Endodermal cell (in vitro differentiated cells): ENCODE measurements at regions not wholly inside any gene's neighbourhood (a gene's known extent, or its start where the extent isn't known, plus 50 kb on each side); places are given as distances from the start of the nearest gene placed in this dataset.

Experiments
- DNase-seq: peaks from one replicate; pipeline ENCODE4 v3.0.0-alpha.2; 2017
- H3K27ac ChIP-seq: 2 replicates; pipeline ENCODE4 v1.5.1; 2013; ENCODE audit warnings: mild to moderate bottlenecking, low read depth, low read length, moderate library complexity
- H3K27me3 ChIP-seq: 2 replicates; pipeline ENCODE4 v1.6.1; 2013; ENCODE audit warnings: mild to moderate bottlenecking, low read length, moderate library complexity; ENCODE audit not compliant: insufficient read depth, control insufficient read depth, poor library complexity, severe bottlenecking
- H3K36me3 ChIP-seq: 2 replicates; pipeline ENCODE4 v1.7.0; 2013; ENCODE audit warnings: mild to moderate bottlenecking, low read length, moderate library complexity; ENCODE audit not compliant: control insufficient read depth, insufficient read depth
- H3K4me1 ChIP-seq: one replicate; pipeline ENCODE4 v1.7.0; 2013; ENCODE audit warnings: low read length; ENCODE audit not compliant: control insufficient read depth, insufficient read depth
- H3K4me3 ChIP-seq: 2 replicates; pipeline ENCODE4 v1.5.1; 2013; ENCODE audit warnings: mild to moderate bottlenecking, low read length, moderate library complexity
- H3K9ac ChIP-seq: 2 replicates; pipeline ENCODE4 v1.6.1; 2013; ENCODE audit warnings: mild to moderate bottlenecking, low read length, moderate library complexity; ENCODE audit not compliant: poor library complexity, severe bottlenecking; ENCODE audit errors: extremely low read depth
- H3K9me3 ChIP-seq: 2 replicates; pipeline ENCODE4 v1.6.1; 2013; ENCODE audit warnings: mild to moderate bottlenecking, low read length, moderate library complexity; ENCODE audit not compliant: control insufficient read depth
- H3K27ac Mint-ChIP-seq: 2 replicates; pipeline ENCODE4 v1.8.0; 2020; ENCODE audit warnings: mixed read lengths
- H3K27me3 Mint-ChIP-seq: 2 replicates; pipeline ENCODE4 v1.8.0; 2021; ENCODE audit warnings: mild to moderate bottlenecking, mixed read lengths; ENCODE audit not compliant: insufficient read depth
- H3K36me3 Mint-ChIP-seq: 2 replicates; pipeline ENCODE4 v1.8.0; 2020; ENCODE audit warnings: low read depth, mixed read lengths
- H3K4me1 Mint-ChIP-seq: 2 replicates; pipeline ENCODE4 v1.8.0; 2020; ENCODE audit warnings: mixed read lengths
- H3K4me3 Mint-ChIP-seq: 2 replicates; pipeline ENCODE4 v1.8.0; 2020; ENCODE audit warnings: mild to moderate bottlenecking, moderate library complexity, mixed read lengths
- H3K9me3 Mint-ChIP-seq: 2 replicates; pipeline ENCODE4 v1.8.0; 2020; ENCODE audit warnings: mild to moderate bottlenecking, mixed read lengths
- CTCF ChIP-seq: fragments of 200-600 bp; sonication (generic); conservative IDR thresholded peaks from 2 replicates; pipeline ENCODE4 v1.5.0; 2021; ENCODE audit warnings: antibody characterized with exemption, mild to moderate bottlenecking
- WGBS, 2 experiments: methylation state at CpG; one replicate each; pipeline versions ENCODE4 v1.1.5 to v1.1.7; 2013; ENCODE audit warnings: missing lambda C conversion rate in 2 of 2, mixed read lengths in 1 of 2; ENCODE audit not compliant: insufficient coverage in 1 of 2, insufficient read length in 1 of 2; 5-methylcytosine and 5-hydroxymethylcytosine counted together

- Histone ChIP-seq H3K27me3 (no peaks in the 10 kb centered on the region), H3K9me3 (no peaks in the 10 kb centered on the region), H3K4me1 (no peaks in the 10 kb centered on the region), H3K4me3 (no peak overlapping the region), H3K36me3 (no peaks in the 10 kb centered on the region), H3K9ac (no peak overlapping the region), H3K27ac (no peak overlapping the region)
- H3K4me1 Mint-ChIP-seq, result no peaks in the 10 kb centered on the region
- no peak for TF ChIP-seq CTCF
- no peaks in the 10 kb centered on the region for H3K36me3 Mint-ChIP-seq
- no peak overlapping the region for H3K27ac Mint-ChIP-seq
- H3K9me3 Mint-ChIP-seq, result no peaks in the 10 kb centered on the region
- no peak for DNase-seq
- H3K4me3 Mint-ChIP-seq, result no peak overlapping the region
- no peaks in the 10 kb centered on the region for H3K27me3 Mint-ChIP-seq
- 88 to 92% methylated on average over 3 of the region's 3 CpGs for WGBS, 2 experiments
Measured at GRCh38 chr1:229895605-229896004, 171.4 kb upstream of the GALNT2 start.

- Mint-ChIP-seq H3K9me3 (peaks cover 2% of the 10 kb centered on the region), H3K4me1 (no peaks in the 10 kb centered on the region), H3K36me3 (no peaks in the 10 kb centered on the region), H3K27ac (no peak overlapping the region), H3K4me3 (no peak overlapping the region), H3K27me3 (no peaks in the 10 kb centered on the region)
- DNase-seq, result no peak
- Histone ChIP-seq H3K27me3 (no peaks in the 10 kb centered on the region), H3K9me3 (no peaks in the 10 kb centered on the region), H3K27ac (no peak overlapping the region), H3K36me3 (no peaks in the 10 kb centered on the region), H3K4me1 (no peaks in the 10 kb centered on the region), H3K4me3 (no peak overlapping the region), H3K9ac (no peak overlapping the region)
- no peak for TF ChIP-seq CTCF
- 93 to 100% methylated on average over 1 to 2 of the region's 2 CpGs for WGBS, 2 experiments
Measured at GRCh38 chr1:229896306-229896705, 170.7 kb upstream of the GALNT2 start.

- Histone ChIP-seq H3K4me3 (no peak overlapping the region), H3K27me3 (no peaks in the 10 kb centered on the region), H3K9ac (no peak overlapping the region), H3K27ac (no peak overlapping the region), H3K4me1 (no peaks in the 10 kb centered on the region), H3K36me3 (no peaks in the 10 kb centered on the region), H3K9me3 (no peaks in the 10 kb centered on the region)
- Mint-ChIP-seq H3K4me3 (no peak overlapping the region), H3K27ac (no peak overlapping the region), H3K36me3 (no peaks in the 10 kb centered on the region), H3K9me3 (peaks cover 2% of the 10 kb centered on the region), H3K4me1 (no peaks in the 10 kb centered on the region), H3K27me3 (no peaks in the 10 kb centered on the region)
- 93 to 100% methylated on average over 4 to 5 of the region's 5 CpGs for WGBS, 2 experiments
- no peak for DNase-seq
- no peak for TF ChIP-seq CTCF
Measured at GRCh38 chr1:229896861-229897260, 170.2 kb upstream of the GALNT2 start.
